Activated CD4-positive, alpha-beta T cell treated with anti-CD3 and anti-CD28 coated beads, Interleukin-10, Interleukin-2, amounts not matched to agents 100 ng/mL and 50 ng/mL, durations not matched to agents 16 hours and 8 hours (primary cell): ENCODE measurements at regions not wholly inside any gene's neighbourhood (a gene's known extent, or its start where the extent isn't known, plus 50 kb on each side); places are given as distances from the start of the nearest gene placed in this dataset.
"Not testable (repeated sequence)": the region's sequence is repeated elsewhere in the genome, so short reads cannot be mapped to it uniquely, and the experiment has no call there.

Experiments used
- DNase-seq: peaks from one replicate; pipeline ENCODE4 v3.0.0-alpha.2; 2020

GRCh38 chr4:52157071-52157470 is 106.0 kb downstream of the SPATA18 start:
- not testable (repeated sequence) for DNase-seq

- no peak for DNase-seq
Measured at GRCh38 chr4:52157641-52158316, 106.7 kb downstream of the SPATA18 start.

DNA sequence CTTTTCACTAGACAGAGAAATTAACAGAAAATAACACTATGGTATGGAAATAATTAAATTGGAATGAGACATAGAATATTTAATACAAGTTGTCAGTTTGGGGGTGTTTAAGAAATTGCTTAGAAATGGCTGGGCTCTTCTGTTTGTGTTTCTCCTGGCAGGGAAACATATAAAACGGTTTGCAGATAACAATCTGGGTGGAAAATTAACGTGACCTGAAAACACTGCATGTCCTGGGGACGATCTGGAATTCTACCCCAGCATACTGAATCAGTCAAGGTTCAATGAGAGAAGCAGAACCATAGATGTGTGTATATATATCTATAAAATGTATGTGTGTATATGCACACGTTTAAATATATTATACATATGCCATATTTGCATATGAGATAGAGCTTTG is 109.8 kb downstream of the SPATA18 start:
- no peak for DNase-seq

DNA sequence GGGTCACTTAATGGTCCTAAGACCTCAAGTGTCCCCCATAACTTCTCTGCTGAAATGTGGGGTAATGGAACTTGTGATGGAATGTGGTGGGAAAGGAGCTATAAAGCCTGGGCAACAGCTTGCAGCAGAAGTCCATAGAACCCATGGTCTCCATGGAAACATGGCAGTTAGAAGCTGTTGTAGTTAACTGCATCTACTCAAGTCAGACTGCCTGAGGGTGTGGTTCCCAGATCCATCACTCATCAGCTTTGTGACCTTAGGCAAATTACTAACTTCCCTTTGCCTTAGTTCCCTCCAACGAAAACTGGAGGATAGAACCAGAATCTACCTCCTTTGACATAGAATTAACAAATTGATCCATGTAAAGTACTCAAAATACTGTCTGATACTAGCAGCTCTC is 113.0 kb downstream of the SPATA18 start:
- no peak for DNase-seq

GRCh38 chr4:52172166-52172565 is 121.1 kb downstream of the SPATA18 start:
- DNase-seq = no peak

DNA sequence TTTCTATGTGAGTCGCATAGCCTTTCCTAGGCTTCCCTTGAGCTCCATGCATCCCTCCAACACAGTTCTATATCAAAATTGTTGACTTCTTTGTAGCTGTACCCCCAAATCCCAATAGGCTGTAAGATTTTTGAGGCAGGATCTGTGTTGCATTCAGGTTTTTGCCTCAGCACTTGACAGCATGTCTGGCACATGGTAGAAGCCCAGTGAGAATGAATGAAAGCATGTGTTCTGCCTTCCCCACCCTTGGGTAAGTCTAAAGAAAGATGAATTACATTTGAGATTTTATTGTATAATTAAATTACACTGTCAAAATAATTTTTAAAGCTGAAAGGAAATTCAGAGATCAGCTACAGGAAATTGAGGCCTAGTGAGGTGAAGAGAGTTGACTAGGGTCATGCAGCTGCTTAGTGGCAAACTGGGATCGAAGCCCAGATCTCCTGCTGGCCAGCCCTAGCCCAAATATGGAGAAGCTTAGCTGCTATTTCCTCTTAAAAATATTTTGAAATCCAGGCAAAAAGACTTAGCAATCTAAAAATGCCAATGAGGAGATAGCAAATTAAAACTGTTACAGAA is 122.5 kb downstream of the SPATA18 start:
- DNase-seq = no peak

DNA sequence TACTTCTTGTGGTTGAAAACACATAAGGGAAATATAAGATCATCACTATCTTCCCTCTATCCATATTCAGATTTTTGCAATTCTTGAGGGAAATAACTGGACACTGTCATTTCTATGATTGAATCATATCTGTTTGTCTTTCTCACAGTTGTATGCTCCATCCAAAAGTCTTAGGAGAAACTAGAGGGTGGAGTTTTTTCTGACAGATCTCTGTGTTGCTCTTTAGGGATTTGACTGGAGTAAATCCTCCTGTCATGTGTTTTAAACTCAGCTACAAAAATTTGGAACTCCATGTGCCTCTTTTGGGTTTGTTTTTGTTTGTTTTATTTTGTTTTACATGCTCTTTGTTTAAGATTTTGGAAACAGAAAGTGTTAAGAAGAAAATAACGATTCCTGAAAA is 136.5 kb downstream of the SPATA18 start:
- DNase-seq = no peak

DNA sequence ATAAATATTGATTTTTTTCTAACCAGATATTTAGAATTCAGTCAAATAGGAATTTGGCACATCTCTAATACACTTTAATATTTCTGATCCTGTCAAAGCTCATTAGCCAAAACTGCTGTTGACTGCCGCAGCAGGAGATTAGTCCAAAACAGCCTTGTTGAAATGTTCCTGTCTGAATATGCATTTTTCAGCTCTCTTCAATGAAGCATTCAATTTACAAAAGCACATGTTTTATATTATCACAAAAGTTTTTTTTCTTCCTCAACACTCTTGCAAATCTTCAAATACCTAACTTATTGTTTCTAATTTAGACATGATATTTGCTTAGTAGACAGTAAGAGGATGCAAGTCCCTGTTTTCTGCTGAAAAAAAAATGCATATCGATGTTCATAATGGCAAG is 140.9 kb downstream of the SPATA18 start:
- DNase-seq = no peak

DNA sequence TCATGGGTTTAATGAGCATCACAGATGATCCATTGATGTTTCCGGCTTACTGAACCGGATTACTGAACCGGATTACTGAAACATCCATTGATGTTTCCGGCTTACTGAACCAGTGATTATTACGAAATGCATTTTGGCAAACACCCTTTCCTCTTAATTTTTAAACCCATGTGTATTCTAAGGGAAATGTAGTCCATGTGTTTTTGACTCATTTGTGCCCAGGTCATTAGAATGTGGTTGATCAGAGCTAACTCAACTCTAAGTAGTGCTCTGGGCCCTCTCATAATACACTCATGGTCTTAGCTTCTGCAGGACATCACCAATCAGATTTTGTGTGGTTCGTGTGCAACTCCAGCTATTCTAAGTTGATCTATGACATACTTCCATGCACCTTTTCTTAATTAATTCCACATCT is 141.6 kb downstream of the SPATA18 start:
- no peak for DNase-seq

DNA sequence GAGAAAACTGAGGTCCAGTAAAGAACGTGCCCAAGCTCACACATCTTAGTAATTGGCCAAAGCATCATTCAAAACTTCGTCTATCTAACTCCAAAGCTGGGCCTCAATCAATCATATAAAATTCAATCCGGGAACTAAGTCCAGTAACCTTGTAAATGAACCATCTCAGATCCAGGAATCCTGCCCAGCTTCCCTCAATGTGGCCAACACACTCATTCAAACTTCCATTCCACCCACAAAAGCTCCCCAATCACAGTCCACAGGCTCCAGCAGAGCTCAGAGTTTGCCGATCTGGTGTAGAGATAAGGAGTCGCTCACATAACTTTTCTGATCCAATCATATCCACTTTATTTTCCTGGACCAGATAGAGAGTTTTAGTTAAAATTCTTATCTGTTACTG is 144.8 kb downstream of the SPATA18 start:
- no peak for DNase-seq

DNA sequence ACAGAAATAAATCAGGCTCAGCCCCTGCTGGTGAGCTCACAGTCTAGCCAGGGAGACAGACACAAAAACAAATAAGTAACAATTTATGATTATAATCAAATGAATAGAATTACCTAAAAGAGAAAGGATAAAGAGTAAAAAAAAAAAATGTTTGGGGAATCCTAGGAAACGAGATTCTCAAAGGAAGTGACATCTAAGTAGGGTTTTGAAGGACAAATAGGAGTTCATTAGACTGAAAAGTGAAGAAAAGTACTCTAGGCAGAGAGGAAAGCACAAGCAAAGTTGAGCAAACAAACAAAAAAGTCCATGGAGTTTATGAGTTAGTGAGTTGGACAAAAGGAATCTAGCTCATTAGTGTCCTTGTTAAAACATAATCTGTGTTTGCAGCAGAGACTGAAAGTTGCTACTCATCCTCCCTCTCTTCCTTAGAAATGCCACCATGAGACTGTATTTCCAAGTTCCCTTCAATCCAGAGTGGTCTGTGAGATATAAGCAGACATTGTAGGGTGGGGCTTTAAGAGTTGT is 145.6 kb downstream of the SPATA18 start:
- DNase-seq = no peak

- no peak for DNase-seq
Measured at GRCh38 chr4:52197306-52197705, 146.2 kb downstream of the SPATA18 start.

DNA sequence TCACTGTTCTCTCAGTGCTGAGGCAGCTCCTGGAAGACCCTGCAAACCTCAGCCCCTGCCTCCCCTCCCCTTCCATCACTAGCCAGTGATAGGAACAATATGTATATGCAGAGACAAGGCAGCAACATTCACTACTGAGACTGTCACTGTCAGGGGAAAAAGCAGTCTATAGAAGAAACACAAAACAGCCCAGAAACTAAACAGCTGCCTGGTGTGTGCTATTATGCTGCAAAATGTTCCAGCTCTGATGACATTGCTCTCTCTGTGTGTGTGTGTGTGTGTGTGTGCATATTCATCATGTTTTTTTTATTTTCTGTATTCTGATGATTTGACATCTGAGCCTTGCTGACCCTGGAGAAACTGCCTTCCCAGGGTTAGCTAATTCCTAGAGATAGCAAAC is 147.2 kb downstream of the SPATA18 start:
- DNase-seq = no peak

- no peak for DNase-seq
Measured at GRCh38 chr4:52199574-52200338, 148.7 kb downstream of the SPATA18 start.

DNA sequence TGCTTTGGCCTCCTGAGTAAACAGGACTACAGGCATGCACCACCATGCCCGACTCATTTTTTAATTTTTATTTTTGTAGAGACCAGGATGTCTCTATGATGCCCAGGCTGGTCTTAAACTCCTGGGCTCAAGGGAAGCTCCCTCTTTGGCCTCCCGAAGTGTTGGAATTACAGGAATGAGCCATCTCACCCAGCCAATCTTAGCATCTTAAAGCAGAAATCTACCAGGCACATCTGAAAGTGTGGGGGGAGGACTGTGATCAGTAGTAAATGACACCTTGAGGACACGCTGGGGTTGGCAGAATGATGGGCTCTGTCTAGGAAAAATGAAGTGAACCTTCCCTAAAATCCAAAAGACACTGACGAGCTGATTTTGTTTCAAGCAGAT is 149.2 kb downstream of the SPATA18 start:
- no peak for DNase-seq

- DNase-seq = no peak
Measured at GRCh38 chr4:52201715-52202114, 150.6 kb downstream of the SPATA18 start.

- DNase-seq = no peak
Measured at GRCh38 chr4:52202251-52202779, 151.2 kb downstream of the SPATA18 start.

DNA sequence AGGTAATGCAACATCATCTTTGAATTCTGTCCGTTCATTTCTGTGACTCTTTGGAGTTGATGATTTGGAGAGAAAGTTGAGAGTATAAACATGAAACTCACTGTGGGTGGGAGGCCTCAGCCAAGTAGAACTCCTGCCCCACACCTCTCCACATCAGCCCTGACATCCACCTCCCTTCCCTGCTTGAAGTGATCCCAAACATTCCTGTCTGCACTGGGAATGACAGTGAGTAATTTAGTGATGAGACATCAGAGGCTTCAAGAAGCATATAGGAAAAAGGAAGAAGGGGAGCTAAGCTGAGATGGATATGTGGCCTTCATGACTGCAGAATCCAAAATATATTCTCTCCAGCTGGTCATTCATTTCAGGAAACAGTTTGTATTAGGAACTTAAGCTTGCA is 151.8 kb downstream of the SPATA18 start:
- DNase-seq = no peak

DNA sequence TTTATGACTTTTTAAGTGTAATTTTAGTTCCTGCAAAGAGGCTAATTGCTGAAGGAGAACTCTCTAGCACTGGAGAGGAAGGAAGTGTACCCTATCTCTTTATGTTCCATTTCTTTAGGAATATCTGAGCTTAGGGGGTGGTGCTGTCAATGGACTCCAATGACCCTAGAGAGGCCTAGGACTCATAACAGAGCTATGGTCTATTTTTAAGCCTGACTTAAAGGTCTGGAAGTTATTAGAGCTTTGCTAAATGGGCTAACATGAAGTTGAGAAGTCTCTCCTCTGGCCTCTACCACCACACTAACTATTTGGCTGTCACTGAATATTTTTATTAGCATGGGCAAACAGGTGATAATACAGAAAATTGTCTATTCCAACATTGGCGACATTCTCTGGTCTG is 152.2 kb downstream of the SPATA18 start:
- no peak for DNase-seq

DNA sequence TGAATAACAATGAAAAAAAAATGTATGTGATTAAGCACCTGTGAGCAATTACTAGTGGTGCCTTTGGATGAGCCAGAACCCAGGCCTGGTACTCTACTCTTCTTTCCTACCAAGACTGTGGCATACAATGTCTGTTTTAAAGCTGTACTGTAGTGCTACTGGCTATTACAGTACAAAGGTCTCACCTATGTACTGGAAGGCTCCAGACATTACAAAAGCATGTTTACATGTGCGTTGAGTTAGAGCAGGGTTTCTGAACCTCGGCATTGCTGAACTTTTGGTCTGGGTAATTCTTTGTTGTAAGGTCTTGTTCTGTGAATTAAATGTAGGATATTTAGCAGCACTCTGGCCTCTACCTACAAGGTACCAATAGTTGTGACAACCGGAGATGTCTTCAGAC is 153.8 kb downstream of the SPATA18 start:
- DNase-seq = no peak

GRCh38 chr4:52207146-52207545 is 156.0 kb downstream of the SPATA18 start:
- not testable (repeated sequence) for DNase-seq

- no peak for DNase-seq
Measured at GRCh38 chr4:52212702-52213101, 161.6 kb downstream of the SPATA18 start.

GRCh38 chr4:52231526-52231925 is 180.4 kb downstream of the SPATA18 start:
- no peak for DNase-seq
